PC-3 (cell line): ENCODE measurements at regions not wholly inside any gene's neighbourhood (a gene's known extent, or its start where the extent isn't known, plus 50 kb on each side); places are given as distances from the start of the nearest gene placed in this dataset.

ENCODE experiments used
- ATAC-seq: fragments of 200-7000 bp; cut with Tn5 transposase; 2 replicates; pipeline ENCODE4 v1.9.1; 2020; ENCODE audit warnings: mild to moderate bottlenecking, moderate library complexity
- BruUV-seq: library from RNA; stranded (reverse); fragments of 400-500 nt; replicated peaks from 2 replicates; lab custom pipeline; 2021; lab: Mats Ljungman, UMichigan
- CTCF ChIA-PET: fragments of 300-600 bp; sonication (Branson Sonifier 250); formaldehyde crosslinking; loops from one replicate; lab custom pipeline; 2022; ENCODE audit warnings: antibody characterized with exemption; lab: Charles Lee
- POLR2A ChIA-PET: fragments of 300-600 bp; sonication (Branson Sonifier 250); formaldehyde crosslinking; loops from one replicate; lab custom pipeline; 2022; ENCODE audit warnings: antibody characterized with exemption; ENCODE audit not compliant: unreplicated experiment; lab: Charles Lee
- DNase-seq: peaks from one replicate; pipeline ENCODE4 v3.0.0-alpha.2; 2015
- H2AFZ ChIP-seq: fragments of 300-600 bp; sonication (generic); 2 replicates; pipeline ENCODE4 v1.6.0; 2016; ENCODE audit warnings: antibody characterized with exemption, low read length
- H3F3A ChIP-seq: fragments of 300-600 bp; sonication (generic); one replicate; pipeline ENCODE4 v1.6.0; 2017; ENCODE audit warnings: antibody characterized with exemption, low read length, control low read depth, mild to moderate bottlenecking; ENCODE audit not compliant: unreplicated experiment
- H3K27ac ChIP-seq: fragments of 300-600 bp; sonication (generic); 2 replicates; pipeline ENCODE4 v1.5.1; 2016; ENCODE audit warnings: mild to moderate bottlenecking, low read length
- H3K27me3 ChIP-seq: fragments of 300-600 bp; sonication (generic); 2 replicates; pipeline ENCODE4 v1.6.1; 2016; ENCODE audit warnings: low read length, mixed read lengths
- H3K36me3 ChIP-seq: fragments of 300-600 bp; sonication (generic); 2 replicates; pipeline ENCODE4 v1.6.1; 2016; ENCODE audit warnings: low read depth, mixed run types, low read length, mixed read lengths
- H3K4me1 ChIP-seq: fragments of 300-600 bp; sonication (generic); 2 replicates; pipeline ENCODE4 v1.5.1; 2016; ENCODE audit warnings: low read length; ENCODE audit not compliant: insufficient read depth
- H3K4me2 ChIP-seq: fragments of 300-600 bp; sonication (generic); 2 replicates; pipeline ENCODE4 v1.6.0; 2016; ENCODE audit warnings: low read length
- H3K4me3 ChIP-seq: fragments of 300-600 bp; sonication (generic); 2 replicates; pipeline ENCODE4 v1.5.1; 2016; ENCODE audit warnings: mild to moderate bottlenecking, low read length, mixed read lengths
- H3K79me2 ChIP-seq: fragments of 300-600 bp; sonication (generic); 2 replicates; pipeline ENCODE4 v1.6.1; 2017; ENCODE audit warnings: low read length, mixed read lengths
- H3K9ac ChIP-seq: fragments of 300-600 bp; sonication (generic); 2 replicates; pipeline ENCODE4 v1.6.0; 2016; ENCODE audit warnings: mild to moderate bottlenecking, low read length
- H3K9me2 ChIP-seq: fragments of 300-600 bp; sonication (generic); replicated peaks from 2 replicates; pipeline ENCODE4 v1.6.1; 2016; ENCODE audit warnings: mixed run types, low read length, mixed read lengths
- H3K9me3 ChIP-seq: fragments of 300-600 bp; sonication (generic); 2 replicates; pipeline ENCODE4 v1.6.1; 2016; ENCODE audit warnings: low read length, mixed read lengths
- H4K20me1 ChIP-seq: fragments of 300-600 bp; sonication (generic); 2 replicates; pipeline ENCODE4 v1.6.1; 2016; ENCODE audit warnings: low read length, mixed read lengths
- EZH2 ChIP-seq: fragments of 300-600 bp; sonication (generic); IDR thresholded peaks from one replicate; pipeline ENCODE4 v1.6.1; 2017; ENCODE audit warnings: antibody characterized with exemption, mild to moderate bottlenecking, low read length; ENCODE audit not compliant: unreplicated experiment
- EZH2phosphoT487 ChIP-seq: fragments of 300-600 bp; sonication (generic); IDR thresholded peaks from 2 replicates; pipeline ENCODE4 v1.6.1; 2018; ENCODE audit warnings: mild to moderate bottlenecking, antibody characterized with exemption, low read length, borderline replicate concordance
- intact Hi-C: fragments of 100-400 bp; cut with micrococcal nuclease; formaldehyde crosslinking; loops from 2 replicates; pipeline ENCODE4 v1.9.0; 2023
- TF ChIP-seq, protein P1 (sequence below): fragments of 300-600 bp; sonication (generic); conservative IDR thresholded peaks from 2 replicates; pipeline ENCODE4 v1.5.1; 2017; ENCODE audit warnings: antibody characterized with exemption, low read depth, mild to moderate bottlenecking, low read length

DNA sequence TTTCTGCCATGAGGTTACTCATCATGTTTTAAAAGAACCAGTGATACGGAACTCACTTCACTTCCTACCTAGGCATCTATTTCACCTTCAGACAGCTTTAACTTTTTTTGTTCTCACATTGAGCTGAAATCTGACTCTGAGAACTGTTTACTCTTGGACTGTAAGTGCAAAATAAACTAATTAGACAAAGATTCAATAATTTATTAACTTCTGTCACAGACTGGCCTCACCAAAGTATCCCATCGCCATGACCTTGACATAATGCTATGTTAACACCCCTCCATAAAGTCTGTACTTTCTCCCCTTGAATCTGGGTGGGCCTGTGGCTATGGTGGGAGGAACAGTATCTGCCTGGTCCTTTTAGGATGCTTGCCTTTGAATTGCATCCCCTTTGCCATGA, 448.1 kb downstream of the CBLN4 start:
- POLR2A ChIA-PET, result no interaction called here
- H4K20me1 ChIP-seq, result no peaks in the 10 kb centered on the region

DNA sequence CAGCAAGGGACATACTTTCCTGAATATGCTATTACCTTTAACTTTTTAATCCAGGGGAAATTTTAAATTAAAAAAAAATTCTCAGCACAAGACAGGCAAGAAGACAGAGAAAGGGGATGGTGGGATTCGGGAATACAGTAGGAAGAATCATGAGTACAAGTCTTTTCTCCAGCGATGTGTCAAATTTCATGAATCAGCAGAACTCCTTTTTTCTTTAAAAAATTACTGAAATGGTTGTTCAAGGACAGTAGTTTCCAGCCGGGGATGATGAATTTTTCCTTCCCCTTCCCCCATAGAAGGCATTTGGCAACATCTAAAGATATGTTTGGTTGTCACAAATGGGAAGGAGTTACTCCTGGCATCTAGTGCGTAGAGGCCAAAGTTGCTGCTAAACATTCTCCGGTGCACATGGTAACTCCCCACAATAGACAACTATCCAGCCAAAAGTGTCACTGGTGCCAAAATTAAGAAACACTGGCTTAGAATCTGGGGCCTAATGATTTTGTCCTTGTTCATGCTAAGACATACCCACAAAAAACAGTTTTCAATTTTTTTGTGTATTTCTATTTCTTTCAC, 450.2 kb downstream of the CBLN4 start:
- CTCF ChIA-PET, result no interaction called here
- Histone ChIP-seq H3K9me3 (peaks cover 30% of the 10 kb centered on the region; the same call in 1 of the 2 replicates), H3K36me3 (no peaks in the 10 kb centered on the region), H3K27me3 (no peaks in the 10 kb centered on the region), H3K27ac (no peak overlapping the region), H3K4me1 (no peaks in the 10 kb centered on the region), H3K4me3 (no peak overlapping the region), H3K9ac (no peak overlapping the region), H3K9me2 (no peaks in the 10 kb centered on the region), H2AFZ (no peak overlapping the region), H3K79me2 (no peaks in the 10 kb centered on the region), H3K4me2 (no peak overlapping the region), H4K20me1 (no peaks in the 10 kb centered on the region), H3F3A (no peaks in the 10 kb centered on the region)
- POLR2A ChIA-PET, result no interaction called here
- BruUV-seq, result no TSS peak
- intact Hi-C loops, result no loop called here
- DNase-seq, result no peak
- no peak for ATAC-seq
- TF ChIP-seq EZH2phosphoT487 (no peak), EZH2 (no peak)
- TF ChIP-seq, protein P1, sequence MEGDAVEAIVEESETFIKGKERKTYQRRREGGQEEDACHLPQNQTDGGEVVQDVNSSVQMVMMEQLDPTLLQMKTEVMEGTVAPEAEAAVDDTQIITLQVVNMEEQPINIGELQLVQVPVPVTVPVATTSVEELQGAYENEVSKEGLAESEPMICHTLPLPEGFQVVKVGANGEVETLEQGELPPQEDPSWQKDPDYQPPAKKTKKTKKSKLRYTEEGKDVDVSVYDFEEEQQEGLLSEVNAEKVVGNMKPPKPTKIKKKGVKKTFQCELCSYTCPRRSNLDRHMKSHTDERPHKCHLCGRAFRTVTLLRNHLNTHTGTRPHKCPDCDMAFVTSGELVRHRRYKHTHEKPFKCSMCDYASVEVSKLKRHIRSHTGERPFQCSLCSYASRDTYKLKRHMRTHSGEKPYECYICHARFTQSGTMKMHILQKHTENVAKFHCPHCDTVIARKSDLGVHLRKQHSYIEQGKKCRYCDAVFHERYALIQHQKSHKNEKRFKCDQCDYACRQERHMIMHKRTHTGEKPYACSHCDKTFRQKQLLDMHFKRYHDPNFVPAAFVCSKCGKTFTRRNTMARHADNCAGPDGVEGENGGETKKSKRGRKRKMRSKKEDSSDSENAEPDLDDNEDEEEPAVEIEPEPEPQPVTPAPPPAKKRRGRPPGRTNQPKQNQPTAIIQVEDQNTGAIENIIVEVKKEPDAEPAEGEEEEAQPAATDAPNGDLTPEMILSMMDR, result no peak

More for the DNA sequence above, 448.1 kb downstream of the CBLN4 start:
- intact Hi-C loops, result no loop called here
- Histone ChIP-seq H3K27me3 (no peaks in the 10 kb centered on the region), H3K4me3 (no peak overlapping the region), H3K9me3 (peaks cover 23% of the 10 kb centered on the region), H2AFZ (no peak overlapping the region), H3K27ac (no peak overlapping the region), H3K4me2 (no peak overlapping the region), H3K4me1 (no peaks in the 10 kb centered on the region), H3K9ac (no peak overlapping the region), H3K9me2 (no peaks in the 10 kb centered on the region), H3K79me2 (no peaks in the 10 kb centered on the region), H3K36me3 (no peaks in the 10 kb centered on the region), H3F3A (no peaks in the 10 kb centered on the region)
- ATAC-seq (no peak), DNase-seq (no peak)
- no TSS peak for BruUV-seq
- CTCF ChIA-PET, result no interaction called here
- TF ChIP-seq EZH2phosphoT487, result no peak

DNA sequence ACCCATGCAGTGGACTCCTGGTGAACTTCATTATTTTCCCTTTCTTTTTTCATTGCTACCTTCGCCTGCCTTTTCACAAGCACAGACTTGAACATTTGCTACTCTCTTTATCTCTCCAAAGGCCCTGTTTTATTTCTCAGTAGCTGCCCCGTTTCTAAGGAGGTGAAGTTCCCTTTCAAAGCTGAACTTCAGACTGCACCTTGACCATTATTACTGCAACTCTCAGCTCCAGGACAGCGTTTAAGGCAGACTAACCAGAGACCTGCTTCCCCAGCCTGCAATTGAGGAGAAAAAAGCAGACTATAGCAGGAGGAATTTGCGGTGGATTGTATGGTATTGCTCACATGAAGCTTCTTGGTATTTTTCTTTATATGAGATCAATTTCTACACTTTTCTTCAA, 460.7 kb downstream of the CBLN4 start:
- H3K4me2 ChIP-seq, result no peak overlapping the region
- H3K4me1 ChIP-seq, result no peaks in the 10 kb centered on the region
- peaks cover 10% of the 10 kb centered on the region; the same call in 1 of the 2 replicates for H3K9me3 ChIP-seq
- H3K36me3 ChIP-seq, result no peaks in the 10 kb centered on the region
- no peaks in the 10 kb centered on the region for H3K27me3 ChIP-seq
- no peak overlapping the region for H3K27ac ChIP-seq
- ATAC-seq (no peak), DNase-seq (no peak)
- H3K9me2 ChIP-seq, result no peaks in the 10 kb centered on the region
- H3K79me2 ChIP-seq, result no peaks in the 10 kb centered on the region
- H3K4me3 ChIP-seq, result no peak overlapping the region
- TF ChIP-seq, protein P1, result no peak
- no peak for TF ChIP-seq EZH2phosphoT487
- H4K20me1 ChIP-seq, result no peaks in the 10 kb centered on the region
- intact Hi-C loops, result no loop called here
- no peak overlapping the region for H3K9ac ChIP-seq
- H2AFZ ChIP-seq, result no peak overlapping the region
- POLR2A ChIA-PET, result no interaction called here
- no TSS peak for BruUV-seq
- H3F3A ChIP-seq, result no peaks in the 10 kb centered on the region
- CTCF ChIA-PET, result no interaction called here
